HG03108 (cell line): ENCODE measurements at regions not wholly inside any gene's neighbourhood (a gene's known extent, or its start where the extent isn't known, plus 50 kb on each side); places are given as distances from the start of the nearest gene placed in this dataset.
"Not testable (repeated sequence)": the region's sequence is repeated elsewhere in the genome, so short reads cannot be mapped to it uniquely, and the experiment has no call there.

Experiments used
- ATAC-seq: cut with Tn5 transposase; IDR thresholded peaks from one replicate; pipeline ENCODE4 v1.9.1; 2021; ENCODE audit warnings: moderate library complexity; ENCODE audit not compliant: unreplicated experiment

DNA sequence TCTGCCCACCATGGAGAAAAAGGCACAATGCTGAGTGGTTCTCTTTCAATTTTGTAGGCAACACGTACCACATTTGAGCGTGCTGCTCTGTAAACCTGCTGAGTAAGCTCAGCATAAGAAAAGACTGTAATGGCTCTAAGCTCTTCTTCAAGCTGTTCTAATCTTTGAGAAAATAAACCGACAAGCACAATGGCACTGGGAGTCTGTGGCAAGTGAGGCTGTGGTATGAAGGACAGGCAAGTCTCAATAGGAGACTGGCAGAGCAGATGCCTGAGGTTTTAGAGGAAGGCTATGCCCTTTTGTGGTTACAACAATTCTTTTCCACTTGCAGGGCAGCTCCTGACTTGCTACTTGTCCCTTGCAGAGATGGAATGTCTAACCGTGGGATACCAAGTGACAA lies 136.7 kb upstream of the EXOC2 start:
- no peak for ATAC-seq

DNA sequence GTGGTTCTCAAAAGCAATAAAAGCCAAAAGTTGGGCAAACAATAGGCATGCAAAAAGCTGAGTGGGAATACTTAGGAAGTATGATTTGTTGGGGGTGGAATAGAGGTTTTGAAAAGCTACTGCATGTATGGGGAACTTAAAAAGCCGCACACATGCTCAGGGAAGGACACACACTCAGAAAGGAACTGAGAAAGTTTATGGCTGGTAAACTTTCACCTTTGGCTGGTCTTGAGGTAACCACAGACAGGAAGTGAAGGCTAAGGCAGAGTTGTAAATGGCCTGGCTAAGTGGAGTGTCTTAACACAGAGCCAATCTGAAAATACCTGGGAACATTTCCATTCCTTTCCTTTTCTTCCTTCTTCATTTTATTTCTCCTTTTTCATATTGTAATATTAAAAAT lies 134.5 kb upstream of the EXOC2 start:
- no peak for ATAC-seq

GRCh38 chr6:819122-819521 lies 126.2 kb upstream of the EXOC2 start:
- no peak for ATAC-seq

GRCh38 chr6:818196-818595 lies 125.3 kb upstream of the EXOC2 start:
- no peak for ATAC-seq

DNA sequence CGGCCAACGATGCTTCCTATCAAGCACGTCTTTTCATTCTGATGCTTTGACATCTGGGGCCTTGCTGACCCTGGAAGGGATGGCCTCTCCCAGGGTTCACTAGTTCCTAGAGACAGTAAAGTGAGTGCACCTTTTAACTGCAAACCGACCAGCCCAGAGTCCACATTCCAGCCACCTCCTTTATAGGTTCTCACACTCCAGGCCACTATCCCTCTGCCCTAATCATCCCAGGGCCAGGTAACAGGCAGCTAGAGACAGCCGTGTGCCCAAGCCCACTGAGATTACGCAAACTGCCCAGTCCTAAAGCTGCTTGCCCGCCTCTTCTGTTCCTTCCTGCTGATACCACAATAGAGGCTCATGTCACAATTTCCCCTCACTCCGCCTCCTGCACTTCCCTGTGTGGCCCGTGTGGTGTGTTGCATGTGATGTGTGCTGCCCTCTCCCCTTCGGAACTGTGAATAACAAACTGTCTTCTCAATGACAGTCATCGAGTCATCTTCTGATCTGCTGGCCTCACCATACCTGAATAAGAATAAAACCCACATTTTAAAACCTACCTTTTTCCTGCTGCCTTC lies 123.7 kb upstream of the EXOC2 start:
- no peak for ATAC-seq

GRCh38 chr6:815348-815738 lies 122.4 kb upstream of the EXOC2 start:
- no peak for ATAC-seq

DNA sequence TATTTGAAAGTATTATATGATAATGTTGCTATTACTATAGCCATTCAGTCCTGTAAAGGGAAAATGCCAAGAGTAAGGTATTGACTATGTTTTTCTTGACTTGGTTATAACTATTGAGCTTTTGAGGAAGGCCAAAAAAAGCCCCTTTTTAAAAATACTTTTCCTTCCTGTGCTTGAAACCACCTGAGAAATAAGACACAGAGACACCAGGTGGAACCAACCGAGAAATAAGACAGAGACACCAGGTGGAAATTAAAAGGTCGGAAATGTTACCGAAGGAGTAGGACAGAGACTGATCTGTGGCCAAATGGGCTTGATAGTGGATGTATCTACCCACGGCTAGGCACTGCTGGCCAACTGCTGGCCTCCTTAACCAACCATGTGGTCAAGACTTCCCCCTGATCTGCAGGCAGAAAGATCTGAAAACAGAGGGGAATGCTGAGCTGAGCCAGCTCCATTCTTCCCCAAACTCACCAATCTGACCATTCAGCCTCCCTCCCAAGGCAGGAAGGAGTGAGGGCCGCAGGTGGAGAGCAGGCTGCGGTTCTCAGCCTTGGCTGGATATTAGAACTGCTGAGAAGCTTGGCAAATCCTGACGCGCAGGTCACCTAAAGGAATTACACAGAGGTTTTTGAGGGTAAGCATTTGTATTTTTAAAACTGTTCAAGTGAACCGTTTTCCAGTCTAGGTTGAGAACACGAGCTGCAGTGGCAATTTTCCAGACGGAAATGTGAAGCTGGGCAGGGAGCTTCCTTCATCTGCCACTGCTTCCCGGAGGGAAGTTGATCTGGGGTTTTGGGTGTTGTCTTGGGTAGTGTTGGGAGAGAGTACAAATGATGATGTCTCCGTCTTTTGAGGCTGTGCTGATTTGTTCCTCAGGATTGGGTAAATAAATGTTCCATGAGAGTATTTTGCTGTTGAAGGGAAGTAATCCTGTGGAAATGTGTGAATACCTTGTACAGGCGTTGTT lies 121.7 kb upstream of the EXOC2 start:
- no peak for ATAC-seq

DNA sequence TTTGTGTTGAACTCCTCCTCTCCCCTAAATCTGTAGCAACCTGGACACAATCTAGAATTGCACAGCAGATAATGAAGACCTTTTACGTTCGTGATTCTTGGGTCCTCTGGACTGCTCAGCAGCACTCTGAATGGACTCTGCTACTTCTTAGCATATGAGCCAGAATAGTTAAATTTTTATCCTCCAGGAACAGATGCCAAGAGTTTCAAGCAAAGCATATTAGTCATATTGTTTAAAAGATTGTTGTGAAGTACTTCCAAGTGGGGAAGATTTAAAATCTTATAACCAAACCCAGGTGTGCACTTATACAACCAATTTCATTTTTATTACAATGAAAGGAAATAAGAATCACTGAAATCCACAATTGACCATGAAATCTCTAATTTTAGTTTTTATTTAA lies 118.9 kb upstream of the EXOC2 start:
- ATAC-seq, result no peak

- ATAC-seq, result no peak
Measured at GRCh38 chr6:811191-811590, 118.3 kb upstream of the EXOC2 start.

GRCh38 chr6:804771-805170 lies 111.8 kb upstream of the EXOC2 start:
- no peak for ATAC-seq

GRCh38 chr6:804317-804716 lies 111.4 kb upstream of the EXOC2 start:
- no peak for ATAC-seq

GRCh38 chr6:803191-803977 lies 110.4 kb upstream of the EXOC2 start:
- ATAC-seq, result no peak

GRCh38 chr6:802701-803100 lies 109.8 kb upstream of the EXOC2 start:
- no peak for ATAC-seq

DNA sequence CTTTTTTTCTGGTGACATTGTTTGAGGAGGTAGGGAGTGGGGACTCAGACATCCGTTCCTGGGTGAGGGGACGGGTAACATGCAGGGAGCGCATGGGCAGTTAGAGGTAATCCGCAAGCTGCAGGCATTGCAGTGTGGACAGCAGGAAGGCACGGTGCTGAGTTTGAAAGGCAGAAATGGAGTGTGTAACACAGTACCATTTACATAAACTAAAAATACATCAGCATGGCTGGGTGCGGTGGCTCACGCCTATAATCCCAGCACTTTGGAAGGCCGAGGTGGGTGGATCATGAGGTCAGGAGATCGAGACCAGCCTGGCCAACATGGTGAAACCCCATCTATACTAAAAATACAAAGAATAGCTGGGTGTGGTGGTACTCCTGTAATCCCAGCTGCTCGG lies 109.3 kb upstream of the EXOC2 start:
- ATAC-seq, result not testable (repeated sequence)

DNA sequence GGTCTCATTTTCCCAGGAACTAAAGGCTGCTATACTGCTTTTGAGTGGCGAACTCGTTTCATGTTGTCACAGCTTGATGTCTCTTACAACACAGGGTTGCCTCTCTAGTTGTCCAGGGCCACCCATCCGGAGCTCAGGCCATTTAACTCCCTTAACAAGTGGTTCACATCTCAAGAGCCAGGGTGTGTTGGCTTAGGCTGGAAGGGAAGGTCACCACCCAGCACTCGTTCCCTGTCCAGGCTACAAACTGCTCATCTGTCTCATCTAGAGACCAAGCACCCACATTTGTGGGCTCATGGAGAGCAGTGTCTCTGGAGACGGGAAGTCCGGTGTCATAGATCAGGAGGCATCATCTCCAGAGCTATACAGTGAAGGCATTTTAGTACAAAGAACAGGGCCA lies 106.8 kb upstream of the EXOC2 start:
- no peak for ATAC-seq

DNA sequence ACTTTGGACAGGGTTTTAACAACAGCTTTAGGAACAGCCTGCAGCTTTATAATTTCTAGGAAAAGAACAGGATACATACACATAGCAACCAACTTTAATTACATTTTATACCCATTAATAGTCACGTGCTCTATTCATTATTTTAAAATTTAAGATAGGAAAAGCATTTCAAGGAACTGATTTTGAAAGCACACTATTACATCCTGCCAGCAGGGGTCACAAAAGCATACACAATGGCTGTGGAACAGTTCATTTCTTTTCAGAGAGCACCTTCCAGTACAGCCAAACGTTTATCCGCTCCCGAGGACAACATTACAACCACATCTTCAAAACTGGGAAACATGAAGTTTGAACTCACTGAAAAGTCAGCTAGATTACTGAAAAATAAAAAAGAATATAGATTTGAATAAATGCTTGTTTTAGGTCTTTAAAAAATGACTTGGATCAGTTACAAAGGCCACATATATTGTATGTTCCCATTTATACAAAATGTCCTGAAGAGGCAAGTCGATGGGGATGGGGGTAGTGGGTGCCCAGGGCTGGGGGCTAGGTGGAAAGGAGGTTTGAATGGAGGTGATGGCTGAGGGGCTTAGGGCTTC lies 104.6 kb upstream of the EXOC2 start:
- ATAC-seq, result no peak

DNA sequence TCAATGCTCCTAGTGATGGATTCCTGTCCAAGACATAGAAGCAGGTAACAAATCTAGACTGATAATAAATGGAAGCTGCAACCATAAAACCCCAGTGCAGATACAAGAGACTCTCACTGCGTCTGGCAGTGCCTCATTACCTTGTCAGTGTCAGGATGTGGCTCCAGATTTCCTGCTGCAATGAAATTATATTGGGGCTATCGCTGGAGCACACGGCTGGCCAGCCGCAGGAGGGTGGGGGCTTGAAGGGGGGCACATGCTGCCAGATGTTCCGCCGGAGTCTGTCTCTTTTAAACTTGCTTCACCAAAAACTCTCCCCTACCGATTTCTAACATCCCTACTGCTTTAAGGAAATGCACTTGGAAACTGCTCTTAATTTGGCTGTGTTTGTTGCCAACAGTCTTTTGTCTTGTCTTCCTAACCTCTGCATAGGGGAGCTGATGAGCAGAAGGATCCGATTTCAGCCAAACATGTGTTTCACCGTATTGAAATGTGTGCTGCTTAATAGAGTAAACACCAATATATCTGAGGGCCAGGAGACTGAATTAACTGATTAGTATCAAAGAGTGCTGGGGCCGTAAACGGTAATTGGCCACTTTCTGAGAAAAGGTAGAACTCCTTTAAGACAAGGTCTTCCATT lies 102.2 kb upstream of the EXOC2 start:
- ATAC-seq, result no peak

DNA sequence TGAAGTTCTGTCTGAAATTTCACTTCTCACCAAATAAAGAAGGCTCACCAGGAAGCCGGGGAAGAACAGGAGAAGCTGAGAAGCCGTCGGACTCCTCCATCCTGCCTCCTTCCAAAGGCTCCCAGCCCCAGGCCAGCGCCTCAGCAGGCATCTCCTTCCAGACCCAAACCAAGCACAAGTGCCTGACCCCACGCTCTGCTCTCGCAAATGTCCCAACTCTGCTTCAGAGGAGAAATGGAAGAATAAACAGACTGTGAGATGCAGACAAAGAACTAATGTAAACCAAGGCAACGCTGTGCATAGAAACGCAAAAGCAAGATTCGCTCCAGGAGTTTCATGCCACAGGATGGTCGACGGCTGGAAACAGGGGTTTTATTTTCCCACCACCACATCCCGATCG lies 100.3 kb upstream of the EXOC2 start:
- no peak for ATAC-seq

DNA sequence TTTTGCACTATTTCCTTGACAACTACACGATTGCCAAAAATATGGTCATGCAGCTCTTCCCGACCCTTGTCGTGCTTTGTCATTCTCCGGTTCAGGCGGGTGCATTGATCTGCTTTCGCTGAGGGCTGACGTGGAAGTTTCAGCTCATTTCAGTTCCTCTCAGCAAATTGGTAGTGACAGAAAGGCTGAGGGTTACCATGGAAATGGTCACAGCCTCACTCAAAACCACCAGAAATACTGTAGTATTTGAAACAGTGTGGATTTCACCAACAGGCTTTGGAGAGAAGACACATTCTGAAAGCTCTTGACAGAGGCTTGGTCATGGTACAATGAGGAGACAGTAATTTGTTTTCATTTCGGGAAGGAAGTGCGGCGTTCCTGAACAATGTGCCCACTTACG lies 99.7 kb upstream of the EXOC2 start:
- no peak for ATAC-seq

DNA sequence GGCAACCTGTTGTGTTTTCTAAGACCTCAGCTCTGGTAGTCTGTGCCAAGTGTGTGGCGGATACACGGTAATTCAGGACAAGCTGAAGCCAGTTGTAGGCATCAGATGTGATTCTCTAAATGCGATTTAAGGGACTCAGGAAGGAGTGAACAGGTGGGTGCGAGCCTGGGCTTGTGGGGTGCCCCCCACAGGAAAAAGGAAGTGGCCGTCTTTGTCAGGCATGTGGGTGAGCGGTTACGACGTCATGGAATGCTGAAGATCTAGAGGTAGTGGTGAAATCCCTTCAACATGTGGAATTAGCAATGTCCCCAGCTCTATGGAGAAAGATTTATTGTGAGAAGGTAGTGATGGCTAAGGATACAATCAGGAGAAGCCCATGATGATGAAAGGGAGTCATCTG lies 95.1 kb upstream of the EXOC2 start:
- no peak for ATAC-seq
